SHP77 treated with DMSO at 0.1 percent for 48 hours (cell line): ENCODE measurements at regions not wholly inside any gene's neighbourhood (a gene's known extent, or its start where the extent isn't known, plus 50 kb on each side); places are given as distances from the start of the nearest gene placed in this dataset.

Experiments
- DNase-seq: peaks from one replicate; lab custom pipeline; 2025; lab: John Stamatoyannopoulos, UW

GRCh38 chr11:110786226-110786902 is 74.1 kb upstream of the ARHGAP20 start:
- no peak for DNase-seq

DNA sequence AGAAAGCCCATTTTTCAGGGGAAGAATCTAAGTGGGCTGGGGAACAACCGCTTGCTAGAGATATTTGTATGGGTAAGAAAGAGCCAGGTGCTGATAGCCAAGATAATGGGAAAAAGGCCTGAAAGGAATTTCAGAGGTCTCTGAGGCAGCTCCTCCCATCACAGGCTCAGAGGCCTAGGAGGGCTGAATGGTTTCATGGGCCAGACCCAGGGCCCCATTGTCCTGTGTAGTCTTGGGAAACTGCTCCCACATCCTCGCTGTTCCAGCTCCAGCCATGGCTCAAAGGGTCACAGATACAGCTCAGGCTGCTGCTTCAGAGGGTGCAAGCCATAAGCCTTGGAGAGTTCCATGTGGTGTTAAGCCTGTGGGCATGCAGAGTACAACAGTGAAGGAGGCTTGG is 73.2 kb upstream of the ARHGAP20 start:
- DNase-seq = no peak

DNA sequence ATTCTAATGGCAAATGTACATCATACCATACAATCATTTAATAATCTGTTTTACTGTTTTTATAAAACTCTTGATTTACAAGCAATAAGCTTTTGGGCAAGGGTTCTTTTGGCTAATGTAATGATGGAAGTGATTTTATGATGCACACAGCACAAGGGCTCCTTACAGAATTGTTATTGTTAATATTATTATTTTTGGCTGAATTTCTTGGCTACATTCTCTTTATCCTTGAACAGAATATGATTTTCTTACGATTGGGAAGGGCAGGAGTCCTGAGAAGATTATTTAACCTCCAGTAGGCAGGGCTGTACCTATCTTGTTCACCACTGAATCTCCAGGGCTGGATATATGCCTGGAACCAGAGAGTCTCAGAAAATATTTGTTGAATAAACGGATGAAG is 70.4 kb upstream of the ARHGAP20 start:
- DNase-seq = no peak

- DNase-seq = no peak
These were observed 66.9 kb upstream of the ARHGAP20 start for GRCh38 chr11:110779108-110779507.

DNA sequence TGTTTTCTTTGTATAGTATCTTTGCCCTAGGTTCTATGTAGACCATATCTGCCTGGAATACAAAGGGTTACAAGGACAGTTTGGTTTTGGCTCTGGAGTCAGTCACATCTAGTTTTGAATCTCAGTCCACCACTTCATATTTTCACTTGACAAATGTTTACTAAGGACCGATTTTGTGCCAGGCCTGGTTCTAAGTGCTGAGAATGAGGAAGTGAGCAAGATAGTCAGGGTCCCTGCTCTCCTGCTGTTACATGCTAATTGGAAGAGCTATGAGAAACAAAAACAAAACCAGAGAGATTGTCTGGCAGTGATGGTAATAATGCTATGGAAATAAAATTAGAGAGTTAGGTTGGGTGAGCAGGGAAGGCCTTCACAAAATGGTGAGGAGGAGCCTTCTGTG is 66.1 kb upstream of the ARHGAP20 start:
- no peak for DNase-seq

- DNase-seq = no peak
These were observed 65.5 kb upstream of the ARHGAP20 start for GRCh38 chr11:110777775-110778174.

DNA sequence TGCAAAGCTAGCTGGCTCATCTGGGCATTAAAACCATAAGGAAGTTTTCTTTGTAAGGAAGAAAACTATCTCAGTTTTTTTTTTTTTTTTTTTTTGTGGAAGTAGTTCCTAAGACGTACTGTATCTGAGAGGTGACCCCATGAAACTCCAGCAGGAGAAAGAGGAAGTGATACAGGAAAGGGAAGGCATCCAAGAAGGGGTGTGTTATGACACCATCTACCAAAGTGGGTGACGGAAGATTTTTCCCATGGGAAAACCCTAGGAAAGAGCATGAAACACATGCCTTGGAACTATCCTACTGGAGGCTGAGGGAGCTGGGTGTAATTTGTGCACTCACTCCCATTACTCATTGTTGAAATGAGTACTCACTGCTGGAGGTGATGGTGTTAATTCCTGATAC is 63.8 kb upstream of the ARHGAP20 start:
- no peak for DNase-seq

DNA sequence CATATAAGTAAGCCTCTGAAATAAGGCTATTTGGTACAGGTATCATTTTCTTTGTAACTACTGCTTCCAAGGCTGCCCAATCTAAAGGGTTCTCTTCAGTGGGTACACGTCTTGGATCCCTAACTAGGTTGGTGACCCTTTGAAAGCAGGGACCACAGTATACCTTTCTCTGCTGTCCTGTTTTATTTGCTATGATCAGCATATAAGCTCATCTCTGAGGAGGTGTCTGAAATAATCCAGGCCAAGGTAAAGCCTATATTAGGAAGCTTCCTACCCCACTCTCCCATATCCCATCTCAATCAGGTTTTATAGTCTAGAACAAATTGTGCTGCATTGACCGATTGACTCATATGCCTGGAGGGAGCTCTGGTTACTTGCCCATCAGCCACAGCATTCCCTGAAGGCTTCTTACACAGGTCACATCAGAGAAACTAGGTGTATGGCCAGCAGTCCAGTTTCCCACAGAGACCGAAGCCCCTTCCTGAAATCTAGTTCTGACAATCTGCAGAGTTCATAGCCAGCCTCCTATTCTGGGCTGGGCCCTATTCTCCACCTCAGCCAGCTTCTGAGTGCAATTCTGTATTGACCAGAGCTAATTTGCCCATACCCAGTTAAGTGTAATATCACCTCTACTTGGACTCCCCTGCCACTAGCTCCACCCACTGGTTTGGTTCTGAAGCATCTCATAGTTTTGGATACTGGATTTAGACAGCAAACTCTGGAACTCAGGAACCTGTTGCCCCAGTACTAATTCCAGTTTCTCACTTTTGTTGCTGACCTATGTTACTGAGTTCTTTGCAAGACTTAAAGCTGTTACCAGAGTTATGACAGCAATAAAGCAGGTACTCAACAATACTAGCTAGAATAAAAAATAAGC is 62.1 kb upstream of the ARHGAP20 start:
- DNase-seq = no peak

- DNase-seq = no peak
These were observed 61.2 kb upstream of the ARHGAP20 start for GRCh38 chr11:110773442-110773841.

DNA sequence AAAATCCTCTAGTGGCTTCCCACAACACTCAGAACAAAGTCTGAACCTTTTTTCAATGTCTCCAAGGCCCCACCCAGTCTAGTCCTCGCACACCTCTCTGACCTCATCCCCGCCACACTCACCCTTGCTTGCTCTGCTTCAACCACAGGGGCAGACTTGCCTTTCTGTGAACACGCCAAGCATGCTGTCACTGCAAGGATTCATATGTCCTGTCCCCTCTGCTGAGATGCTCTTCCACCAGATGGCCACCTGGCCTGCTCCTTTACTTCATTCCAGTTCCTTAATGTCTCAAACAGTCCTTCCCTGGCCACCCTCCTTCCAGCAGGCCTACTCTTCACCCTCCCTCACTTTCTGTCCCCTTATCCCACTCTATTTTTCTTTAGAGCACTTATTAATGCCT is 60.6 kb upstream of the ARHGAP20 start:
- DNase-seq = no peak

DNA sequence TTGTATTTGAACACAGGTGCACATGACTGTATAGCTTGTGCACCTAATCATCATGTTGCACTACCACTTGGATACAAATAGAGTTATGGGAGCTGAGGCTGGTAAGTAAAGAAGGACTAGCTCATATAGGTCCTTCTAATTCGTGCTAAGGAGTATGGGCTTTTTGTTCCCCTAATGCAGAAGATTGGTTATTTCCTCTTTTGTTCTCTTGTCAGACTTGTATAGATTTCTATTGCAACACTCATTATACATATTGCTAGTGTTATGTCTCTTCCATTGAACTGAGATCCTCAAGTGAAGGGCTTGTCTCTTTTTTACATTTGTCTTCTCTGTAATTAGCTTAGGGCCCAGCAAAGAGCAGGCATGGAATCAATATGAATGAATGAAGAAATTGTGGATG is 54.1 kb upstream of the ARHGAP20 start:
- no peak for DNase-seq

DNA sequence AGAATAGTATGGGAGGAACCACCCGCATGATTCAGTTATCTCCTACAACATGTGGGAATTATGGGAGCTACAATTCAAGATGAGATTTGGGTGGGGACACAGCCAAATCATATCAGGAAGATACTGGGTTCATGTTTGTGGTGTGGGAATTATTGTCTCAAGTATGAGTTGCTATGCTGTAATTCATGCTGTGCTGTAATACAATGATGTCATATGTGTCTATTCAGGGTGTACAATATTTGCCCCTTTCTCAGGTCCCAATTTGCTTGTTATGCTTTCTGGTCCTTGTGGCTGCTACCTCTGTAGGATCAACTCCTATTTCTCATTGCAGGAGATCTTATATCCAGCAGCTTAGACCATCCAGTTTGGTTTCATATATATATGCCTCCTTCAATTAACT is 52.2 kb upstream of the ARHGAP20 start:
- no peak for DNase-seq

DNA sequence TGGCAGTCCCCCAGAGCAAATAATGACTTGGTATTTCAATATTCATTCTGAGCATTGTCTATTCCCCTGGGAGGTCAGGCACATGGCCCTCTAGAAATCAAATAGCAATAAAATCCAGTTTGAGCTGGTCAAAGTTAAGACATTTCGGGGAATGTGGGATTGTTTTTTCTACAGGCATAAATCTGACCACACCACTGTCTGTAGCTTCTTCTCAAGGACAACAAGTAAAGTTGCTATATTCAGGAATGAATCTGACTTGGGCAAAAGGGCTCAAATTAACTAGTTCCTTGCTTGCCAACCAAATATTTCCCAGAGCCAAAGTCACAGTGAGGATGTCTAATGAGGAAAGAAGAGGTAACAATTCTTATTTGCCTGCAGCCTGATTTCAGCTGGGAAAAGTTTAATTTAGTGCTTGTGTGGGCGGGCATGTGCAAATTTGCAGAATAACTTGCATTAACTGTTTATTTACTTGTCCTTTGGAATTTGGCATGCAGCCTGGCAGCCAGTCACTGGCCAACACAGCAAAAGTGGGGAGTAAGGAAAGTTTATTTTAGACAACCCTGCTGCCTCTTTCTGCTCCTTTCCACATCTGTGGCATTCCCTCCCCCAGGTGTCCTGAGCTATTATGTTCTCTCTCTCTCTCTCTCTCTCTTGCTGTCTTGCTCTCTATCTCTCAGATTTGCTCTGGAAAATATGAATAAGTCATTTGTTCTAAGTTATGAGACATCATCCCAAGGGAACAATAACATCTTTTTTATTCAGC is 51.2 kb upstream of the ARHGAP20 start:
- no peak for DNase-seq

DNA sequence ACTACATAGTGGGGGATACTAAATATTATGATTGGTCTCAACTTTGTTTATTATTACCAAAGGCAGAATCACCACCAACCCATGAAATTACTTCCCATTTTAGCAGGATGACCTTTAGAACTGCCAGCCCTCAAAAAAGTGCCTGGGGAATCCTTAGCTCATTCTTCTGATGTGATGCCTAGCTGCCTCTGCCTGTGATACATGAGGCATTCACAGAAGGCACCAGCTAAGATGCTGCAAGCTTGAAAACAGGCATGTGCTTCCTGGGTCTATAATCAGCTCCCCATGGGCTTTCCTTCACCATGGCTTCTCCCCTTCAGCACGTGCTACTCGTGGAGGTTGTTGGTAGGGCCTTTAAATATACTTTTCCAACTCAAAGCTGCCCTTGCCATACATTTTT is 50.4 kb upstream of the ARHGAP20 start:
- no peak for DNase-seq
